ENCODE measurements at regions not wholly inside any gene's neighbourhood (a gene's known extent, or its start where the extent isn't known, plus 50 kb on each side); places are given as distances from the start of the nearest gene placed in this dataset.
"Not testable (repeated sequence)": the region's sequence is repeated elsewhere in the genome, so short reads cannot be mapped to it uniquely, and the experiment has no call there.

GRCh38 chrX:3795411-3795810 lies 82.0 kb upstream of the PRKX start:
- TF ChIP-seq POLR2A, CTCF (IDR thresholded peaks at IDR 0.05): not testable (repeated sequence)

Measured in Peyer's patch (tissue), 4 donors.